Non-pigmented ciliary epithelial cell (primary cell): ENCODE measurements at regions not wholly inside any gene's neighbourhood (a gene's known extent, or its start where the extent isn't known, plus 50 kb on each side); places are given as distances from the start of the nearest gene placed in this dataset.
"Not testable (repeated sequence)": the region's sequence is repeated elsewhere in the genome, so short reads cannot be mapped to it uniquely, and the experiment has no call there.

Experiments used
- DNase-seq: peaks from one replicate; pipeline ENCODE4 v3.0.0-alpha.2; 2010; ENCODE audit warnings: low read depth

DNA sequence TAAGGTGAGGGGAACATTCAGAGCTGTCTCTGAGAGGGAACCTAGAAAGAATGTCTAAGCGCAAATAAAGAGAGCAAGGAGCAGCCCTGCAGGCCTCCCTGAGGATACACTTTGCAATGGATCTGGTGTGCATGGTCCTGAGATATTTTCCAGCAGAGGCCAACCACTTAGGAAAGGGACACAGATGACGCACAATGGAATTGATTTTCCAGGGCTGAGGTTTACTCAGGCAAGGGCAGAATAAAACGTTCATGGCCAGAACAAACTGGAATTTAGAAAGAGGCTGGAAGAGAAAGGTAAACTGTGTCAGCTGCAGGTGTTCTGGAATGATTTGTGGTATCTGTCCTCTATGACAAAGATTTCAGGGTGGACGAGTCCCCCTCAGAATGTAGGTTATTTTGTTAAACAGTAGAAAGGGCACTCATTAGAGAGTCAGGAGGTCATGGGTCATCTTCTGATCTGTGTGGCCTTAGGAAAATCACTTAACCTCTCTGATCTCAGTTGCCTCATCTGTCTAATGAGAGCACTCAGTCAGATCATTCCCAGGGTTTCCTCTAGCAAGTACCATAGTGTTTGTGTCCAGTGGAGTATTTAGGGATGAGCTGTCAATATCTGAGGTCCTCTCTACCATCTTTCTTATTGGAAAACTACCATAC is 61.8 kb upstream of the PGBD5 start:
- no peak for DNase-seq

DNA sequence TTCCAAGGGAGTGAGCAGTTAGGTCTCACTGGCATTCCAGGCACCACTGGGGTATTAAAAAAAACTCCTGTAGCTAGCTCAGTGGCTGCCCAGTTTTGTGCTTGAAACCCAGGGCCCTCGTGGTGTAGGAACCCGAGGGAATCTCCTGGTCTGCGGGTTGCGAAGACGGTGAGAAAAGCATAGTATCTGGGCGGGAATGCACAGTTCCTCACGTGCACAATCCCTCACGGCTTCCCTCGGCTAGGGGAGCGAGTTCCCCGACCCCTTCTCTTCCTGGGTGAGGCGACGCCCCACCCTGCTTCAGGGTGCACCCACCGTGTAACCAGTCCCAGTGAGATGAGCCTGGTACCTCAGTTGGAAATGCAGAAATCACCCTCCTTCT is 50.5 kb upstream of the PGBD5 start:
- DNase-seq, result no peak

DNA sequence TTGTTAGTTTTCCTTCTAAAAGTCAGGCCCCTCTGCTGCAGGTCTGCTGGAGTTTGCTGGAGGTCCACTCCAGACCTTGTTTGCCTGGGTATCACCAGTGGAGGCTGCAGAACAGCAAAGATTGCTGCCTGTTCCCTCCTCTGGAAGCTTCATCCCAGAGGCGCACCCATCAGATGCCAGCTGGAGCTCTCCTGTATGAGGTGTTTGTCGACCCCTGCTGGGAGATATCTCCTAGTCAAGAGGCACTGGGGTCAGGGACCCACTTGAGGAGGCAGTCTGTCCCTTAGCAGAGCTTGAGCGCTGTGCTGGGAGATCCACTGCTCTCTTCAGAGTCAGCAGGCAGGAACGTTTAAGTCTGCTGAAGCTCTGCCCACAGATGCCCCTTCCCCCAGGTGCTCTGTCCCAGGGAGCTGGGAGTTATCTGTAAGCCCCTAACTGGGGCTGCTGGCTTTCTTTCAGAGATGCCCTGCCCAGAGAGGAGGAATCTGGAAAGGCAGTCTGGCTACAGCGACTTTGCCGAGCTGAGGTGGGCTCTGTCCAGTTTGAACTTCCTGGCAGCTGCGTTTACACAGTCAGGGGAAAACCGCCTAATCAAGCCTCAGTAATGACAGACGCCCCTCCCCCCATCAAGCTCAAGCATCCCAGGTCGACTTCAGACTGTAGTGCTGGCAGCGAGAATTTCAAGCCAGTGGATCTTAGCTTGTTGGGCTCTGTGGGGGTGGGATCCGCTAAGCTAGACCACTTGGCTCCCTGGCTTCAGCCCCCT is 49.9 kb upstream of the PGBD5 start:
- DNase-seq, result not testable (repeated sequence)
